HCT116 (cell line): ENCODE measurements at regions not wholly inside any gene's neighbourhood (a gene's known extent, or its start where the extent isn't known, plus 50 kb on each side); places are given as distances from the start of the nearest gene placed in this dataset.

ENCODE experiments used
- ATAC-seq: fragments of 200-7000 bp; cut with Tn5 transposase; 2 replicates; pipeline ENCODE4 v1.9.1; 2020; ENCODE audit warnings: mild to moderate bottlenecking, moderate library complexity
- BruUV-seq: library from RNA; stranded (reverse); fragments of 400-500 nt; replicated peaks from 2 replicates; lab custom pipeline; 2021; lab: Mats Ljungman, UMichigan
- CTCF ChIA-PET: fragments of 300-600 bp; sonication (Branson Sonifier 250); formaldehyde crosslinking; loops from one replicate; lab custom pipeline; 2021; ENCODE audit warnings: antibody characterized with exemption; lab: Charles Lee
- POLR2A ChIA-PET: fragments of 300-600, 350-600 bp; sonication (Branson Sonifier 250); formaldehyde crosslinking; loops from one replicate; lab custom pipeline; 2021; ENCODE audit warnings: antibody characterized with exemption; lab: Charles Lee
- RAD21 ChIA-PET, 2 experiments: fragments of 300-600 bp; sonication (Branson Sonifier 250); formaldehyde crosslinking; loops; one replicate each; lab custom pipeline; 2023; ENCODE audit warnings: low total read pairs in 2 of 2; ENCODE audit not compliant: uncharacterized antibody in 2 of 2, unreplicated experiment in 2 of 2, low non-redundant PET in 1 of 2; lab: Charles Lee
- DNase-seq: peaks from one replicate; pipeline ENCODE4 v3.0.0-alpha.2; 2010; ENCODE audit warnings: low read depth, low spot score
- H2AFZ ChIP-seq: fragments of 200-600 bp; shearing (Covaris generic), sonication (generic); 2 replicates; pipeline ENCODE4 v1.6.1; 2017; ENCODE audit warnings: low read depth, mixed run types, mixed read lengths, antibody characterized with exemption, low read length; ENCODE audit not compliant: poor library complexity, severe bottlenecking
- H3K27ac ChIP-seq: 2 replicates; pipeline ENCODE4 v1.5.1; 2012; ENCODE audit warnings: low read depth, low read length
- H3K27me3 ChIP-seq: fragments of 200-600 bp; sonication (generic); 2 replicates; pipeline ENCODE4 v1.6.1; 2016; ENCODE audit warnings: mixed run types, low read length, mixed read lengths; ENCODE audit not compliant: insufficient read depth
- H3K36me3 ChIP-seq, 2 experiments: fragments of 200-500 bp in 1 of 2; fragments of 200-600 bp in 1 of 2; sonication (Bioruptor generic) in 1 of 2; sonication (generic) in 1 of 2; 2 replicates each; pipeline versions ENCODE4 v1.5.1 to v1.6.1; 2014 to 2016; ENCODE audit warnings: low read length in 2 of 2, inconsistent platforms in 1 of 2, mixed read lengths in 1 of 2, mixed run types in 1 of 2; ENCODE audit not compliant: insufficient read depth in 2 of 2, control insufficient read depth in 1 of 2
- H3K4me1 ChIP-seq, 2 experiments: fragments of 200-600 bp in 1 of 2; sonication (generic) in 1 of 2; 2 replicates each; pipeline versions ENCODE4 v1.5.1 to v1.6.1; 2012 to 2017; ENCODE audit warnings: low read length in 2 of 2, inconsistent platforms in 1 of 2, mild to moderate bottlenecking in 1 of 2, mixed read lengths in 1 of 2, mixed run types in 1 of 2, moderate library complexity in 1 of 2; ENCODE audit not compliant: insufficient read depth in 2 of 2, control insufficient read depth in 1 of 2
- H3K4me2 ChIP-seq: fragments of 200-600 bp; sonication (generic); 2 replicates; pipeline ENCODE4 v1.6.1; 2017; ENCODE audit warnings: mixed run types, low read length, mixed read lengths
- H3K4me3 ChIP-seq, 2 experiments: fragments of 200-600 bp in 1 of 2; sonication (generic) in 1 of 2; replicated peaks in 1 of 2; 2 replicates each; pipeline ENCODE4 v1.5.1; 2011 to 2016; ENCODE audit warnings: low read length in 2 of 2, control low read depth in 1 of 2, low read depth in 1 of 2, mild to moderate bottlenecking in 1 of 2, mixed read lengths in 1 of 2, mixed run types in 1 of 2
- H3K79me2 ChIP-seq: fragments of 200-600 bp; sonication (generic); 2 replicates; pipeline ENCODE4 v1.6.1; 2017; ENCODE audit warnings: mild to moderate bottlenecking, mixed run types, low read length, moderate library complexity, mixed read lengths; ENCODE audit not compliant: insufficient read depth
- H3K9ac ChIP-seq: fragments of 200-600 bp; sonication (generic); 2 replicates; pipeline ENCODE4 v1.6.1; 2016; ENCODE audit warnings: low read length, mixed read lengths
- H3K9me2 ChIP-seq: fragments of 200-600 bp; sonication (generic), shearing (Covaris generic); 2 replicates; pipeline ENCODE4 v1.6.1; 2017; ENCODE audit warnings: mixed run types, mild to moderate bottlenecking, moderate library complexity; ENCODE audit not compliant: insufficient read depth
- H3K9me3 ChIP-seq, 2 experiments: fragments of 200-500 bp in 1 of 2; fragments of 200-600 bp in 1 of 2; sonication (Bioruptor generic) in 1 of 2; sonication (generic) in 1 of 2; 2 replicates each; pipeline ENCODE4 v1.6.1; 2014 to 2017; ENCODE audit warnings: low read length in 2 of 2, mixed read lengths in 2 of 2, inconsistent platforms in 1 of 2, low read depth in 1 of 2, mild to moderate bottlenecking in 1 of 2, mixed run types in 1 of 2, moderate library complexity in 1 of 2; ENCODE audit not compliant: control insufficient read depth in 1 of 2, insufficient read depth in 1 of 2
- H4K20me1 ChIP-seq: fragments of 200-600 bp; sonication (generic), shearing (Covaris generic); 2 replicates; pipeline ENCODE4 v1.6.1; 2017; ENCODE audit warnings: mixed run types, mild to moderate bottlenecking, moderate library complexity; ENCODE audit not compliant: insufficient read depth
- ATF3 ChIP-seq: IDR thresholded peaks from 2 replicates; pipeline ENCODE4 v1.6.1; 2012
- CEBPB ChIP-seq: IDR thresholded peaks from 2 replicates; pipeline ENCODE4 v1.6.1; 2012; ENCODE audit warnings: low read depth
- EZH2 ChIP-seq: fragments of 200-600 bp; sonication (generic); IDR thresholded peaks from 2 replicates; pipeline ENCODE4 v1.6.1; 2017; ENCODE audit warnings: antibody characterized with exemption, mixed run types
- EZH2phosphoT487 ChIP-seq: fragments of 200-600 bp; IDR thresholded peaks from 2 replicates; pipeline ENCODE4 v1.6.1; 2018; ENCODE audit warnings: antibody characterized with exemption, borderline replicate concordance
- FOSL1 ChIP-seq: IDR thresholded peaks from 2 replicates; pipeline ENCODE4 v1.6.1; 2012; ENCODE audit warnings: low read depth
- JUND ChIP-seq: IDR thresholded peaks from 2 replicates; pipeline ENCODE4 v1.6.1; 2012
- MAX ChIP-seq: IDR thresholded peaks from 2 replicates; pipeline ENCODE4 v1.6.1; 2012
- POLR2A ChIP-seq: IDR thresholded peaks from 2 replicates; pipeline ENCODE4 v1.7.0; 2011; ENCODE audit warnings: borderline replicate concordance; ENCODE audit not compliant: insufficient read depth, insufficient read length; ENCODE audit errors: extremely low read depth
- POLR2AphosphoS5 ChIP-seq: IDR thresholded peaks from 2 replicates; pipeline ENCODE4 v1.6.1; 2011; ENCODE audit warnings: mild to moderate bottlenecking, low read depth, low read length, moderate library complexity
- SIN3A ChIP-seq: IDR thresholded peaks from 2 replicates; pipeline ENCODE4 v1.6.1; 2012; ENCODE audit warnings: low read depth
- SP1 ChIP-seq: IDR thresholded peaks from 2 replicates; pipeline ENCODE4 v1.6.1; 2012; ENCODE audit warnings: low read depth
- SRF ChIP-seq: IDR thresholded peaks from 2 replicates; pipeline ENCODE4 v1.6.1; 2012; ENCODE audit warnings: low read depth
- TCF7L2 ChIP-seq: IDR thresholded peaks from 2 replicates; pipeline ENCODE4 v1.7.0; 2011; ENCODE audit warnings: borderline replicate concordance, inconsistent platforms; ENCODE audit not compliant: insufficient read depth, insufficient read length; ENCODE audit errors: extremely low read depth
- YY1 ChIP-seq: IDR thresholded peaks from 2 replicates; pipeline ENCODE4 v1.6.1; 2011; ENCODE audit warnings: low read length, low read depth, moderate library complexity, mild to moderate bottlenecking; ENCODE audit not compliant: insufficient replicate concordance; ENCODE audit errors: extremely low read depth
- ZBTB33 ChIP-seq: IDR thresholded peaks from 2 replicates; pipeline ENCODE4 v1.6.1; 2011; ENCODE audit warnings: mild to moderate bottlenecking, low read length, moderate library complexity; ENCODE audit not compliant: insufficient replicate concordance; ENCODE audit errors: extremely low read depth
- ZFX ChIP-seq: fragments of 450-650 bp; IDR thresholded peaks from 2 replicates; pipeline ENCODE4 v1.6.1; 2017
- intact Hi-C: fragments of 100-400 bp; cut with micrococcal nuclease; formaldehyde crosslinking; loops from 2 replicates; pipeline ENCODE4 v1.10.0; 2022

DNA sequence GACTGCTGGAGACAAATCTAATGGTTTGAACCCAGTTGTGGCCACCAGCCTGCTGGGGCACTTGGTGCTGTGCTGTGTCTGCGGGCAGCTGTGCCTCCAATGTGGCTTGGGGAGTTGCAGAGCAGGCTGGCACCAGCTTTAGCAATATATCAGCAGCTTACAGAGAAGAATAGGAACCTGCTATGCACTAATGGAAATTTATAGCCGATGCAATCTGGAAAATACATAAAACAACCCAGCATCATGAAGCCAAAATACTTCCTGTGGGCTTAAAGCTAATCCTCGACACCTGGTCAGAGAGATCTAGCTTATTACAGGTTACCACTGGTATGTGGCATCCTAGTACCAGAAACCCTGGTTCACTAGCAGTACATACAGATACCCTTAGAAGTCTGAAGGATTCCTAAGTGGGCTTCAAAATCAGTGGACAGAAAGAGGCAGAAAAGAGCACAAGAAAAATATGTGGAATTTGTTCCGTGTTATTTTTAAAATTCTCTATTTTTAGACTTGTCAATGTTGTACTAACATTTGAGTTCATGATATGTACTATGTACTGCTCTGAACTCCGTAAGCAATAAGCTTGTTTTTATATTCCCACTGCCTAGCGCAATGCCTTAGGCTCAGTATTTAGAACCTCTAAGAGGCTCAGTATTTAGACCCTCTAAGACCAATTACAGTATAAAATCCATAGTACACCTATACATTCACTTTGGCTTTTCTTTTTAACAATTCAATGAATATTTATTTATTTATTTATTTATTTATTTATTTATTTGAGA, 194.7 kb downstream of the UXS1 start:
- Histone ChIP-seq H3K27me3 (no peaks in the 10 kb centered on the region), H3K9me3 (peaks cover 0 to 7% of the 10 kb centered on the region in 2 experiments; a peak in 2 of 4 replicates), H4K20me1 (no peaks in the 10 kb centered on the region), H3K79me2 (no peaks in the 10 kb centered on the region), H3K4me3 (no peak overlapping the region), H3K9ac (no peak overlapping the region), H3K36me3 (no peaks in the 10 kb centered on the region)
- CTCF ChIA-PET = no interaction called here
- intact Hi-C loops = no loop called here
- no TSS peak for BruUV-seq
- no peak for ATAC-seq
- TF ChIP-seq TCF7L2 (no peak), ATF3 (no peak), SP1 (no peak), ZFX (no peak), EZH2phosphoT487 (no peak), JUND (no peak), YY1 (no peak), POLR2AphosphoS5 (no peak), POLR2A (no peak), ZBTB33 (no peak), EZH2 (no peak), SRF (no peak), SIN3A (no peak), FOSL1 (no peak), MAX (no peak), CEBPB (no peak)
- TF ChIP-seq, all 23 proteins: peak for 0
- Histone ChIP-seq H2AFZ (no peak overlapping the region), H3K9me2 (no peaks in the 10 kb centered on the region), H3K27ac (no peak overlapping the region), H3K4me1 (no peaks in the 10 kb centered on the region), H3K4me2 (no peak overlapping the region)
- ChIA-PET POLR2A (no interaction called here), RAD21 (no interaction called here)
- no peak for DNase-seq
